NB4 (cell line): ENCODE measurements at regions not wholly inside any gene's neighbourhood (a gene's known extent, or its start where the extent isn't known, plus 50 kb on each side); places are given as distances from the start of the nearest gene placed in this dataset.

Experiments used
- DNase-seq: peaks from one replicate; pipeline ENCODE4 v3.0.0; 2010; ENCODE audit warnings: low read depth
- H3K4me3 ChIP-seq: one replicate; pipeline ENCODE4 v1.5.1; 2011; ENCODE audit warnings: mild to moderate bottlenecking, low read depth, low read length, moderate library complexity
- MYC ChIP-seq: IDR thresholded peaks from 2 replicates; pipeline ENCODE4 v1.6.1; 2011; ENCODE audit warnings: low read depth, low read length
- POLR2A ChIP-seq: IDR thresholded peaks from 2 replicates; pipeline ENCODE4 v1.6.1; 2011; ENCODE audit warnings: mild to moderate bottlenecking; ENCODE audit not compliant: insufficient read length; ENCODE audit errors: extremely low read depth
- TF ChIP-seq, protein P1 (sequence below): IDR thresholded peaks from 2 replicates; pipeline ENCODE4 v1.6.1; 2011; ENCODE audit warnings: low read depth, low read length
- TF ChIP-seq, protein P2 (sequence below): IDR thresholded peaks from one replicate; pipeline ENCODE4 v1.5.1; 2012; ENCODE audit warnings: low read depth, low read length

GRCh38 chr5:53318303-53318702, 162.1 kb upstream of the FST start:
- TF ChIP-seq, protein P1, sequence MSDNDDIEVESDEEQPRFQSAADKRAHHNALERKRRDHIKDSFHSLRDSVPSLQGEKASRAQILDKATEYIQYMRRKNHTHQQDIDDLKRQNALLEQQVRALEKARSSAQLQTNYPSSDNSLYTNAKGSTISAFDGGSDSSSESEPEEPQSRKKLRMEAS: no peak
- TF ChIP-seq, protein P2, sequence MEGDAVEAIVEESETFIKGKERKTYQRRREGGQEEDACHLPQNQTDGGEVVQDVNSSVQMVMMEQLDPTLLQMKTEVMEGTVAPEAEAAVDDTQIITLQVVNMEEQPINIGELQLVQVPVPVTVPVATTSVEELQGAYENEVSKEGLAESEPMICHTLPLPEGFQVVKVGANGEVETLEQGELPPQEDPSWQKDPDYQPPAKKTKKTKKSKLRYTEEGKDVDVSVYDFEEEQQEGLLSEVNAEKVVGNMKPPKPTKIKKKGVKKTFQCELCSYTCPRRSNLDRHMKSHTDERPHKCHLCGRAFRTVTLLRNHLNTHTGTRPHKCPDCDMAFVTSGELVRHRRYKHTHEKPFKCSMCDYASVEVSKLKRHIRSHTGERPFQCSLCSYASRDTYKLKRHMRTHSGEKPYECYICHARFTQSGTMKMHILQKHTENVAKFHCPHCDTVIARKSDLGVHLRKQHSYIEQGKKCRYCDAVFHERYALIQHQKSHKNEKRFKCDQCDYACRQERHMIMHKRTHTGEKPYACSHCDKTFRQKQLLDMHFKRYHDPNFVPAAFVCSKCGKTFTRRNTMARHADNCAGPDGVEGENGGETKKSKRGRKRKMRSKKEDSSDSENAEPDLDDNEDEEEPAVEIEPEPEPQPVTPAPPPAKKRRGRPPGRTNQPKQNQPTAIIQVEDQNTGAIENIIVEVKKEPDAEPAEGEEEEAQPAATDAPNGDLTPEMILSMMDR: no peak
- no peak for TF ChIP-seq POLR2A
- TF ChIP-seq MYC: no peak
- no peak overlapping the region for H3K4me3 ChIP-seq
- no peak for DNase-seq

DNA sequence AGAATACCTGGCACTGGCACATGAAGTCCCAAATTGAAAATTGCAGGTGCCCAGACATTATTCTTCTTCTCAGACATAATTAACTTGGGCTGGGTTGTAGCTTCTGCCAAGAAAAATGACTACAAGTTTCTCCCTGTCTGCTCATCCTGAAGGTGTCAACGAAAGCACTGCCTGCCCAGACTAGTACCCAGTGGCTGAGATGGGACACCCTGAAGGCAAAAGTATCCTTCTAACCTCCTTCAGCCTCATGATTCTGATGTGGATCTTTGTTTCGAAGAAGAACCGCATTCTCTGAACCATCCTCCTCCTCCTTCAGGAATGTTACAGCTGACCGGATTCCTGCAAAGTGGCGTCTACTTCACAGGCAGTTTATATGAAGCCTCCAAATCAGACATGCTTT, 161.1 kb upstream of the FST start:
- no peak for DNase-seq
- no peak overlapping the region for H3K4me3 ChIP-seq
- TF ChIP-seq, protein P2: no peak
- TF ChIP-seq POLR2A: no peak
- TF ChIP-seq, protein P1: no peak
- TF ChIP-seq MYC: no peak

DNA sequence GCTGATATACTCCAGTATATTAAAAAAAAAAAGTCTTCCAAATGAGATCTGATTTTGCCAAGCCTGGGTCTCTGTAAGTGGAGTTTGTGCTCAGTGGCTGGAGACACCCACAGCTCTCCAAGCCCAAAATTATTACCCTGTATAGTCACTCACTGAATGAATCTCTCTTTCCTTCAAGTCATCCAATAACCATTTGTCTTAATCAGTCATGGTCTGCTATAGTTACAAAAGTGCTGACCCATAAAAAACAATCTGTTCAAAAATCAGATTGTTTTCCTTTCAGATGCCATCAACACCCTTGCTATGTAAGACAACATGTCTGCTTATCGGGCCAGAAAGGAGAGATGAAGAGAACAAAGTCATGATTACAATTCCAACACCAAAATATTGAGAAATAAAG, 159.4 kb upstream of the FST start:
- TF ChIP-seq, protein P1: no peak
- TF ChIP-seq MYC (no peak), POLR2A (no peak)
- TF ChIP-seq, protein P2: no peak
- no peak overlapping the region for H3K4me3 ChIP-seq
- DNase-seq: no peak

GRCh38 chr5:53321721-53322120, 158.7 kb upstream of the FST start:
- TF ChIP-seq, protein P2: no peak
- no peak for TF ChIP-seq POLR2A
- no peak for TF ChIP-seq MYC
- TF ChIP-seq, protein P1: no peak
- no peak overlapping the region for H3K4me3 ChIP-seq
- no peak for DNase-seq

GRCh38 chr5:53322257-53322656, 158.2 kb upstream of the FST start:
- DNase-seq: no peak
- H3K4me3 ChIP-seq: no peak overlapping the region
- TF ChIP-seq MYC (no peak), POLR2A (no peak)
- TF ChIP-seq, protein P2: no peak
- TF ChIP-seq, protein P1: no peak

DNA sequence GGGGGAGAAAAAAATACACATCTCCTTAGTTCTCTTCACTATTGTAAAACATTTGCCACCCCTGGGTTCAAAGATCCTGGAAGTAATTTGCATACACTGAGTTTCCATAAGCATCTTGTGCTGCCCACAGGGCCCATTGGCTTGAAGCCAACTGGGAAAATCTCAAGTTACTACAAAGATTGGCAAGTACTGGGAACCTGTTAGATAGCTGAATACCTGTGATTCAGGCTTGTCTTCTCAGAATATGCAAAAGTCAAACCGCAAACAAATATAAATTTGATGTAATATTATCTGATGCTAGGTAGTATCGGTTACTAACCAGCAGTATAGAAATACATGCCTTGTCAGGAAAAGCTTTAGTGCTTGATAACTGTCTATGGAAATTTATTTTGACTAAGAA, 156.9 kb upstream of the FST start:
- TF ChIP-seq, protein P2: no peak
- TF ChIP-seq MYC (no peak), POLR2A (no peak)
- TF ChIP-seq, protein P1: no peak
- H3K4me3 ChIP-seq: no peak overlapping the region
- no peak for DNase-seq
